ENCODE measurements at regions not wholly inside any gene's neighbourhood (a gene's known extent, or its start where the extent isn't known, plus 50 kb on each side); places are given as distances from the start of the nearest gene placed in this dataset.

DNA sequence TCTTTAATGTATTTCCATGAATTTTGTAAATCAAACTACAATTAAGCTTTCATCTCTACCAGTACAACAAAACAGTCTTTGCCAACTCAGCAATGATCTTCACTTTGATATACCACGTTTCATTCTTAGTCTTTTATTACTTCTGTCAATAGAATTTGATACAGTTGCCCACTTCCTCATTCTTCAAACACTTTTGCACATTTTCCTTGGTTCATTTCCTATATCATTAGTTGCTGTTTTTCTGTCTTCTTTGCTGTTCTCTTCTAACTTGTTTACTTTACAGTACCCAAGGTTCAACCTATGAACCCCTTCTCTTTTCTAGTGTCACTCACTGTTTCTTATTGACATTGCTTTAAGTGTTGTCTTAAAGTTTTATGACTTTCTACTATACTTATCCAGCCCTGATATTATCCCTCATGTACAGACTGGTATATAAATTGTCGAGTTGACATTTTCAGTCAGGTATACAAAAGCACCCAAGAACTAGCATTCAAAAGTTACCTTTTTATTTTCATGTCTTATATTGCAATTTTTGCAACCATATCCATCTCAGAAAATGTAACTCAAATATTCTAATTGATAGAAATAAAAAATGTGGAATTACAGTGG is 903.1 kb downstream of the NSUN3 start:
- no peak overlapping the region for H3K4me3 Mint-ChIP-seq
- Histone ChIP-seq H3K79me2 (replicated peaks; ENCODE audit: insufficient read depth) (no peaks in the 10 kb centered on the region), H3K27me3 (ENCODE audit: insufficient read depth) (no peaks in the 10 kb centered on the region), H3K27ac (ENCODE audit: low read depth) (no peak overlapping the region), H3K4me3 (no peak overlapping the region), H3F3A (replicated peaks; ENCODE audit: low read depth) (no peaks in the 10 kb centered on the region), H4K20me1 (replicated peaks; ENCODE audit: insufficient read depth) (no peaks in the 10 kb centered on the region), H2AFZ (no peak overlapping the region), H3K4me2 (no peak overlapping the region), H3K4me1 (ENCODE audit: insufficient read depth) (peaks cover 3% of the 10 kb centered on the region; the same call in 1 of the 2 replicates), H3K36me3 (ENCODE audit: insufficient read depth) (no peaks in the 10 kb centered on the region), H3K9me2 (ENCODE audit: insufficient read depth) (no peaks in the 10 kb centered on the region)
- H3K27me3 Mint-ChIP-seq (ENCODE audit: insufficient read depth, low read depth, poor library complexity) = no peaks in the 10 kb centered on the region
- no peaks in the 10 kb centered on the region for H3K4me1 Mint-ChIP-seq
- ATAC-seq = no peak
- H3K27ac Mint-ChIP-seq = no peak overlapping the region
- no peaks in the 10 kb centered on the region for H3K9me3 Mint-ChIP-seq
- no peak for DNase-seq (ENCODE audit: low spot score)
- TF ChIP-seq ZNF331 (CRISPR knock-in tag; IDR thresholded peaks at IDR 0.05; ENCODE audit: low read depth) = no peak
- TF ChIP-seq, protein P1, sequence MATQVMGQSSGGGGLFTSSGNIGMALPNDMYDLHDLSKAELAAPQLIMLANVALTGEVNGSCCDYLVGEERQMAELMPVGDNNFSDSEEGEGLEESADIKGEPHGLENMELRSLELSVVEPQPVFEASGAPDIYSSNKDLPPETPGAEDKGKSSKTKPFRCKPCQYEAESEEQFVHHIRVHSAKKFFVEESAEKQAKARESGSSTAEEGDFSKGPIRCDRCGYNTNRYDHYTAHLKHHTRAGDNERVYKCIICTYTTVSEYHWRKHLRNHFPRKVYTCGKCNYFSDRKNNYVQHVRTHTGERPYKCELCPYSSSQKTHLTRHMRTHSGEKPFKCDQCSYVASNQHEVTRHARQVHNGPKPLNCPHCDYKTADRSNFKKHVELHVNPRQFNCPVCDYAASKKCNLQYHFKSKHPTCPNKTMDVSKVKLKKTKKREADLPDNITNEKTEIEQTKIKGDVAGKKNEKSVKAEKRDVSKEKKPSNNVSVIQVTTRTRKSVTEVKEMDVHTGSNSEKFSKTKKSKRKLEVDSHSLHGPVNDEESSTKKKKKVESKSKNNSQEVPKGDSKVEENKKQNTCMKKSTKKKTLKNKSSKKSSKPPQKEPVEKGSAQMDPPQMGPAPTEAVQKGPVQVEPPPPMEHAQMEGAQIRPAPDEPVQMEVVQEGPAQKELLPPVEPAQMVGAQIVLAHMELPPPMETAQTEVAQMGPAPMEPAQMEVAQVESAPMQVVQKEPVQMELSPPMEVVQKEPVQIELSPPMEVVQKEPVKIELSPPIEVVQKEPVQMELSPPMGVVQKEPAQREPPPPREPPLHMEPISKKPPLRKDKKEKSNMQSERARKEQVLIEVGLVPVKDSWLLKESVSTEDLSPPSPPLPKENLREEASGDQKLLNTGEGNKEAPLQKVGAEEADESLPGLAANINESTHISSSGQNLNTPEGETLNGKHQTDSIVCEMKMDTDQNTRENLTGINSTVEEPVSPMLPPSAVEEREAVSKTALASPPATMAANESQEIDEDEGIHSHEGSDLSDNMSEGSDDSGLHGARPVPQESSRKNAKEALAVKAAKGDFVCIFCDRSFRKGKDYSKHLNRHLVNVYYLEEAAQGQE (IDR thresholded peaks at IDR 0.05; ENCODE audit: unreplicated experiment) = no peak
- no peak for TF ChIP-seq EZH2 (IDR thresholded peaks at IDR 0.05; ENCODE audit: low read depth, unreplicated experiment)
- no peak for TF ChIP-seq ZNF114 (CRISPR knock-in tag; IDR thresholded peaks at IDR 0.05)
- TF ChIP-seq CREB1 (CRISPR knock-in tag; IDR thresholded peaks at IDR 0.05; ENCODE audit: low read depth) = no peak
- TF ChIP-seq POLR2AphosphoS5 (IDR thresholded peaks at IDR 0.05; ENCODE audit: low read depth) = no peak
- TF ChIP-seq, protein P2, sequence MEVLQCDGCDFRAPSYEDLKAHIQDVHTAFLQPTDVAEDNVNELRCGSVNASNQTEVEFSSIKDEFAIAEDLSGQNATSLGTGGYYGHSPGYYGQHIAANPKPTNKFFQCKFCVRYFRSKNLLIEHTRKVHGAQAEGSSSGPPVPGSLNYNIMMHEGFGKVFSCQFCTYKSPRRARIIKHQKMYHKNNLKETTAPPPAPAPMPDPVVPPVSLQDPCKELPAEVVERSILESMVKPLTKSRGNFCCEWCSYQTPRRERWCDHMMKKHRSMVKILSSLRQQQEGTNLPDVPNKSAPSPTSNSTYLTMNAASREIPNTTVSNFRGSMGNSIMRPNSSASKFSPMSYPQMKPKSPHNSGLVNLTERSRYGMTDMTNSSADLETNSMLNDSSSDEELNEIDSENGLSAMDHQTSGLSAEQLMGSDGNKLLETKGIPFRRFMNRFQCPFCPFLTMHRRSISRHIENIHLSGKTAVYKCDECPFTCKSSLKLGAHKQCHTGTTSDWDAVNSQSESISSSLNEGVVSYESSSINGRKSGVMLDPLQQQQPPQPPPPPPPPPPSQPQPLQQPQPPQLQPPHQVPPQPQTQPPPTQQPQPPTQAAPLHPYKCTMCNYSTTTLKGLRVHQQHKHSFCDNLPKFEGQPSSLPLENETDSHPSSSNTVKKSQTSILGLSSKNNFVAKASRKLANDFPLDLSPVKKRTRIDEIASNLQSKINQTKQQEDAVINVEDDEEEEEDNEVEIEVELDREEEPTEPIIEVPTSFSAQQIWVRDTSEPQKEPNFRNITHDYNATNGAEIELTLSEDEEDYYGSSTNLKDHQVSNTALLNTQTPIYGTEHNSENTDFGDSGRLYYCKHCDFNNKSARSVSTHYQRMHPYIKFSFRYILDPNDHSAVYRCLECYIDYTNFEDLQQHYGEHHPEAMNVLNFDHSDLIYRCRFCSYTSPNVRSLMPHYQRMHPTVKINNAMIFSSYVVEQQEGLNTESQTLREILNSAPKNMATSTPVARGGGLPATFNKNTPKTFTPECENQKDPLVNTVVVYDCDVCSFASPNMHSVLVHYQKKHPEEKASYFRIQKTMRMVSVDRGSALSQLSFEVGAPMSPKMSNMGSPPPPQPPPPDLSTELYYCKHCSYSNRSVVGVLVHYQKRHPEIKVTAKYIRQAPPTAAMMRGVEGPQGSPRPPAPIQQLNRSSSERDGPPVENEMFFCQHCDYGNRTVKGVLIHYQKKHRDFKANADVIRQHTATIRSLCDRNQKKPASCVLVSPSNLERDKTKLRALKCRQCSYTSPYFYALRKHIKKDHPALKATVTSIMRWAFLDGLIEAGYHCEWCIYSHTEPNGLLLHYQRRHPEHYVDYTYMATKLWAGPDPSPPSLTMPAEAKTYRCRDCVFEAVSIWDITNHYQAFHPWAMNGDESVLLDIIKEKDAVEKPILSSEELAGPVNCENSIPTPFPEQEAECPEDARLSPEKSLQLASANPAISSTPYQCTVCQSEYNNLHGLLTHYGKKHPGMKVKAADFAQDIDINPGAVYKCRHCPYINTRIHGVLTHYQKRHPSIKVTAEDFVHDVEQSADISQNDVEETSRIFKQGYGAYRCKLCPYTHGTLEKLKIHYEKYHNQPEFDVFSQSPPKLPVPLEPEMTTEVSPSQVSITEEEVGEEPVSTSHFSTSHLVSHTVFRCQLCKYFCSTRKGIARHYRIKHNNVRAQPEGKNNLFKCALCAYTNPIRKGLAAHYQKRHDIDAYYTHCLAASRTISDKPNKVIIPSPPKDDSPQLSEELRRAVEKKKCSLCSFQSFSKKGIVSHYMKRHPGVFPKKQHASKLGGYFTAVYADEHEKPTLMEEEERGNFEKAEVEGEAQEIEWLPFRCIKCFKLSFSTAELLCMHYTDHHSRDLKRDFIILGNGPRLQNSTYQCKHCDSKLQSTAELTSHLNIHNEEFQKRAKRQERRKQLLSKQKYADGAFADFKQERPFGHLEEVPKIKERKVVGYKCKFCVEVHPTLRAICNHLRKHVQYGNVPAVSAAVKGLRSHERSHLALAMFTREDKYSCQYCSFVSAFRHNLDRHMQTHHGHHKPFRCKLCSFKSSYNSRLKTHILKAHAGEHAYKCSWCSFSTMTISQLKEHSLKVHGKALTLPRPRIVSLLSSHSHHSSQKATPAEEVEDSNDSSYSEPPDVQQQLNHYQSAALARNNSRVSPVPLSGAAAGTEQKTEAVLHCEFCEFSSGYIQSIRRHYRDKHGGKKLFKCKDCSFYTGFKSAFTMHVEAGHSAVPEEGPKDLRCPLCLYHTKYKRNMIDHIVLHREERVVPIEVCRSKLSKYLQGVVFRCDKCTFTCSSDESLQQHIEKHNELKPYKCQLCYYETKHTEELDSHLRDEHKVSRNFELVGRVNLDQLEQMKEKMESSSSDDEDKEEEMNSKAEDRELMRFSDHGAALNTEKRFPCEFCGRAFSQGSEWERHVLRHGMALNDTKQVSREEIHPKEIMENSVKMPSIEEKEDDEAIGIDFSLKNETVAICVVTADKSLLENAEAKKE (CRISPR knock-in tag; IDR thresholded peaks at IDR 0.05) = no peak
- no peak for TF ChIP-seq JUNB (IDR thresholded peaks at IDR 0.05; ENCODE audit: unreplicated experiment)
- TF ChIP-seq, protein P3, sequence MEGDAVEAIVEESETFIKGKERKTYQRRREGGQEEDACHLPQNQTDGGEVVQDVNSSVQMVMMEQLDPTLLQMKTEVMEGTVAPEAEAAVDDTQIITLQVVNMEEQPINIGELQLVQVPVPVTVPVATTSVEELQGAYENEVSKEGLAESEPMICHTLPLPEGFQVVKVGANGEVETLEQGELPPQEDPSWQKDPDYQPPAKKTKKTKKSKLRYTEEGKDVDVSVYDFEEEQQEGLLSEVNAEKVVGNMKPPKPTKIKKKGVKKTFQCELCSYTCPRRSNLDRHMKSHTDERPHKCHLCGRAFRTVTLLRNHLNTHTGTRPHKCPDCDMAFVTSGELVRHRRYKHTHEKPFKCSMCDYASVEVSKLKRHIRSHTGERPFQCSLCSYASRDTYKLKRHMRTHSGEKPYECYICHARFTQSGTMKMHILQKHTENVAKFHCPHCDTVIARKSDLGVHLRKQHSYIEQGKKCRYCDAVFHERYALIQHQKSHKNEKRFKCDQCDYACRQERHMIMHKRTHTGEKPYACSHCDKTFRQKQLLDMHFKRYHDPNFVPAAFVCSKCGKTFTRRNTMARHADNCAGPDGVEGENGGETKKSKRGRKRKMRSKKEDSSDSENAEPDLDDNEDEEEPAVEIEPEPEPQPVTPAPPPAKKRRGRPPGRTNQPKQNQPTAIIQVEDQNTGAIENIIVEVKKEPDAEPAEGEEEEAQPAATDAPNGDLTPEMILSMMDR (conservative IDR thresholded peaks at IDR 0.05; ENCODE audit: low read depth in 2 of 2) = no peak
- TF ChIP-seq STAT1 (IDR thresholded peaks at IDR 0.05; ENCODE audit: unreplicated experiment) = no peak
- H3K36me3 Mint-ChIP-seq (ENCODE audit: low read depth) = no peaks in the 10 kb centered on the region; the same call in 2 of the 3 replicates

Measured in GM23338 (cell line).